GM12878 (cell line): ENCODE measurements at regions not wholly inside any gene's neighbourhood (a gene's known extent, or its start where the extent isn't known, plus 50 kb on each side); places are given as distances from the start of the nearest gene placed in this dataset.
"Not testable (repeated sequence)": the region's sequence is repeated elsewhere in the genome, so short reads cannot be mapped to it uniquely, and the experiment has no call there.

Experiments
- MEF2A ChIP-seq: IDR thresholded peaks from 2 replicates; pipeline ENCODE4 v1.6.1; 2011; ENCODE audit warnings: low read depth, mild to moderate bottlenecking, low read length, moderate library complexity; ENCODE audit not compliant: insufficient read depth
- SP1 ChIP-seq: IDR thresholded peaks from one replicate; pipeline ENCODE4 v1.6.1; 2011; ENCODE audit warnings: low read depth, low read length
- TF ChIP-seq, protein P1 (sequence below), 3 experiments: IDR thresholded peaks in 2 of 3; conservative IDR thresholded peaks in 1 of 3; 2 replicates each; pipeline ENCODE4 v1.5.1; 2011; ENCODE audit warnings: low read depth in 3 of 3, low read length in 3 of 3, mild to moderate bottlenecking in 3 of 3, control low read depth in 2 of 3, moderate library complexity in 2 of 3, inconsistent platforms in 1 of 3, mixed read lengths in 1 of 3; ENCODE audit not compliant: control insufficient read depth in 2 of 3, insufficient read depth in 1 of 3; ENCODE audit errors: extremely low read depth in 1 of 3

DNA sequence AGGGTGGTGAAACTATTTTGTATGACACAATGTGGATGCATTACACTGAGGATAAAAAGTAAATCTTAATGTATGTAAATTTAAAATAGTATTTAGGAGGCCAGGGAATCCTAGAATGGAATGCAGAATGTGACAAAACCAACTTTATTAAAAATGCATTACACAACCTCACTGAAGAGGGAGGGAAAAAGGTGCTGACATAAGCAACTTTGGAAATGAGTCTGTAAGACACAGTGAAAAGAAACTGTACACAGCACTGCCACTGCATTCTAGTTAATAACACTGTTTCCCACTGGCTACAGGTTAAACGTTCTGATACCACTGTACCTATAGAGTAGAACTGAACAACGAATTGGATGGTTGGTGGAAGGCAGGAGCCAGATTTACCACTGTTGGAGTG, 308.8 kb upstream of the DPP6 start:
- not testable (repeated sequence) for TF ChIP-seq SP1, MEF2A
- TF ChIP-seq, protein P1, sequence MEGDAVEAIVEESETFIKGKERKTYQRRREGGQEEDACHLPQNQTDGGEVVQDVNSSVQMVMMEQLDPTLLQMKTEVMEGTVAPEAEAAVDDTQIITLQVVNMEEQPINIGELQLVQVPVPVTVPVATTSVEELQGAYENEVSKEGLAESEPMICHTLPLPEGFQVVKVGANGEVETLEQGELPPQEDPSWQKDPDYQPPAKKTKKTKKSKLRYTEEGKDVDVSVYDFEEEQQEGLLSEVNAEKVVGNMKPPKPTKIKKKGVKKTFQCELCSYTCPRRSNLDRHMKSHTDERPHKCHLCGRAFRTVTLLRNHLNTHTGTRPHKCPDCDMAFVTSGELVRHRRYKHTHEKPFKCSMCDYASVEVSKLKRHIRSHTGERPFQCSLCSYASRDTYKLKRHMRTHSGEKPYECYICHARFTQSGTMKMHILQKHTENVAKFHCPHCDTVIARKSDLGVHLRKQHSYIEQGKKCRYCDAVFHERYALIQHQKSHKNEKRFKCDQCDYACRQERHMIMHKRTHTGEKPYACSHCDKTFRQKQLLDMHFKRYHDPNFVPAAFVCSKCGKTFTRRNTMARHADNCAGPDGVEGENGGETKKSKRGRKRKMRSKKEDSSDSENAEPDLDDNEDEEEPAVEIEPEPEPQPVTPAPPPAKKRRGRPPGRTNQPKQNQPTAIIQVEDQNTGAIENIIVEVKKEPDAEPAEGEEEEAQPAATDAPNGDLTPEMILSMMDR (IDR thresholded peaks at IDR 0.05 in 2 of 3, conservative IDR thresholded peaks at IDR 0.05 in 1 of 3; ENCODE audit: control insufficient read depth in 2 of 3, extremely low read depth in 1 of 3, insufficient read depth in 1 of 3, low read depth in 3 of 3, low read length in 3 of 3), result not testable (repeated sequence)
